ENCODE measurements at regions not wholly inside any gene's neighbourhood (a gene's known extent, or its start where the extent isn't known, plus 50 kb on each side); places are given as distances from the start of the nearest gene placed in this dataset.
"Not testable (repeated sequence)": the region's sequence is repeated elsewhere in the genome, so short reads cannot be mapped to it uniquely, and the experiment has no call there.

GRCh38 chr3:110629917-110630316 is 441.7 kb upstream of the NECTIN3 start:
- no peak for DNase-seq

DNA sequence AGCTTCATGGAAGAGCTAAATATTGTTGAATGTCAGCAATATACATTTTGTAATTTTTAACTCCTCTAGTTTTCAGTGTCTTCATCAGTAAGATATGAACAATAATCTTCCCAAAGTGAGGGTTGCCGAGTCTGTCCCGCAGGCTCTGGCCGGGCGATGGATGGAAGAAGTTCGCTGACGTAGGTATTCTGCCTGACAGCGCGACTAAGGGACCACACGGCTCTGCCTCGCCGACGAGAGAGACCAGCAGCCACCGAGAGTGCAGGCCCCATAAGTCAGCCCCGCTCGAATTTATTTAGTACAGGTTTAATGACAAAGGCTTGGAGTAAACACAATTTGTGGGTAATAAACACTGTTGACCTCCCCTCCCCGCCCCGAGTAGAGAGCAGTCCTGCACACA is 427.4 kb upstream of the NECTIN3 start:
- no peak for DNase-seq

GRCh38 chr3:110646055-110646454 is 425.6 kb upstream of the NECTIN3 start:
- no peak for DNase-seq

- DNase-seq = no peak
Observed at GRCh38 chr3:110646496-110646895, 425.1 kb upstream of the NECTIN3 start.

DNA sequence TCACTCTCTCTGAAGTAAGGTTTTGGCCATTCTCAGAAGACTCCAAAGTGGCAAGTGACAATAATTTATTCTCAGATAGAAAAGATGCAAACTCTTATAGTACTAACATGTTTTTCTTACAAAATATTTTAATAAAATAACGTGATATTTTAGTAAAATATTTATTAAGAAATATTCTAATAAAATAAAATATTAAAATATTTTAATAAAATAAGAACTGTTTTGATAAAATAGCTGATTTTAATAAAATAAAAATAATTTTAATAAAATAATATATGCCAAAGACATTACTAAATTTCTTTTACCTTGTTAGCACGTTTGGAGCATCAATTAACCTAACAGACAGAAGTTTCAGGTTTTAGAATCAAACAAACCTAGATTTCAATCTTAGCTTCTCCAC is 424.0 kb upstream of the NECTIN3 start:
- no peak for DNase-seq

DNA sequence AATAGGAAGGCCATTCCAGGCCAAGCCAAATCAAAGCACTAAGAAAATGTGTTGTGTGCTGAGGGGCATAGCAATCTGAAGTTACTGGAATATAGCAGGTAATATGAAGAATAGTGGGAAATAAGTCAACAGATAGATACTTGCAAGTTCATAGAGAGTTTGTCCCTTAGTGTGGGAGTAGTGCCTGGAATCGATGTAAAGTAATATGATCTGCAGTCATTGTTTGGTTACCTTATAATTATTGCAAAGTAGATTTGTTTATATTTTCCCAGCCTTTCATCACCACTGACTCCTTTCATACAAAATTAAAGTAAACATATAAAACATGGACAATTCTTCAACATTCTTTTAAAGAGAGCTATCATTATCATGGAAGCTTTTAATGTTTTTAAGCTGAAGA is 420.9 kb upstream of the NECTIN3 start:
- DNase-seq = no peak

GRCh38 chr3:110654843-110655502 is 416.6 kb upstream of the NECTIN3 start:
- DNase-seq = no peak

DNA sequence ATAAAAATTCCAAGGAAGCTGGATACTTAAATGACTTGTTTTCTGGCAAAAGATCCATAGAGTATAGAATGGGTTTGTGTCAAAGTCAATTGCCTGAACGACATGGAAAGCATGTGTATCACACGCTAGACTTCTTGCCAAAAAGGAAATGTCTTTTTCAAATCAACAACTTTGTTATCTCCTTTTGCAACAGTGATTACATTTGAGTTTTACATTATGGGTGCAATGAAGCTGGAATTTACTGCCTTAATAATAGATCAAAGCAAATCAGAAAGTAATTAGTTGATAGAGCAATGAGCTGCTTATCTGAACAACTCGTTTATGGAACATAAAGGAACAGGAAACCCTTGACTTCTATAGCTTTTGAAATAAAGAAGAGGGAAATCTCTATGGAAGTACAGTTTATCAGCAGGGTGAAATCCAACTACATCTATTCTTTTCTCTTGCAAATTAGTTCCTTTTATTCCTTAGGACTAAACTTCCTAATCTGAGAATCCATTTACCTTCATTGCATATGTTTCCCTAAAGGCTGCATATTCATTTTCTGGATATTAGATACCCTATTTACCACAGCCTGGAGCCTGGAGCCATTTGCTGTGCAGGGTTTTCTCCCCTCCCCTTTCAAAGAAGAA is 415.1 kb upstream of the NECTIN3 start:
- DNase-seq = no peak

GRCh38 chr3:110664148-110664547 is 407.5 kb upstream of the NECTIN3 start:
- no peak for DNase-seq

- no peak for DNase-seq
Observed at GRCh38 chr3:110666495-110666894, 405.1 kb upstream of the NECTIN3 start.

DNA sequence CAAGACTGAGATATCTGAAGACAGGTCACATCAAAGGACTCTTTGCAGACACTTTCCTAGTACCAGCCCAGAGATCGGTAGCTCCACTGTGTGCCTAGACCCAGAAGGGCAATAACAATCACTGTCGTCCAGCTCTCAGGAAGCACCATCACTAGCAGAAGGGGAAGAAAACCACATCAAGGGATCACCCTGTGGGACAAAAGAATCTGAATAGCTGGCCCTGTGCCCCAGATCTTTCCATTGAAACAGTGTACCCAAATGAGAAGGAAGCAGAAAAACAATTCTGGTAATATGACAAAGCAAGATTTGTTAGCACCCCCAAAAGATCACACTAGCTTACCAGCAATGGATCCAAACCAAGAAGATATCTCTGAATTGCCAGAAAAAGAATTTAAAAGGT is 404.4 kb upstream of the NECTIN3 start:
- DNase-seq = no peak

GRCh38 chr3:110670407-110670806 is 401.2 kb upstream of the NECTIN3 start:
- DNase-seq = no peak

- DNase-seq = no peak
Observed at GRCh38 chr3:110677506-110677905, 394.1 kb upstream of the NECTIN3 start.

DNA sequence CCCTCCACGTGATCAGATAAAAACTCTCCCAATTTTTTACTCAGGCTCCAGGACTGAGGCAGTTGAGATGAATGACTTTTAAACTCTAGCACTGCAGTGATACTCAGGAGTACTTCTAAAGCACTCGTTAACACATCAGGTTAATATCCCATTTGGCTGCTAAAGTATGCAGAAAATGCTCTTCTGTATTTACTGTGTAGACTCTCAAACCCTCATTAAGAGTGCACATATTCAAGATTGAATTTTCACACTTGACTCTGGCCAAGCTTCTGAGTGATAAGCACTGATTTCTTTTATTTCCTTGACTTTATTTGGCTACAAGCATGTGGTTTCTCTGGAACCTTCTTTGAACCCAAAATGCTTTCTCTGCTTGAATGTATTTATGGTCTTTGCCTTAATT is 392.3 kb upstream of the NECTIN3 start:
- no peak for DNase-seq

DNA sequence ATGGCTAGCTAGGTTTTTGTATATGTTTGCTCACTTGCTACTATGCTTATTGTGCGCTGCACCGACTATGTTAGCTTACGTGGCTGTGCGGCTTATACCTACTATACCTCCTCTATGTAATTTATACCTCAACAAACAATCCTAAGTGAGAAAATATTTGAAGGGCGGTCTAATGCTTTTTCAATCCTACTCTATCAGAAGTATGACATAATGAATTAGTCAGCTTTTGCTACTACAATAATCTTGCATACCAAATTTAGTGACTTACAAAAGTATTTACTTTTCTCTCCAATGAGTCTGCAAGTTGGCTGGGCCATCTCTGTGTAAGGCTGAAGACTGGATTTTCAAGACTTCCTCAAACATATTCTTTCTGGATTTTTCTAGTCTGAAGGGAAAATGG is 391.2 kb upstream of the NECTIN3 start:
- DNase-seq = no peak

GRCh38 chr3:110684466-110684865 is 387.1 kb upstream of the NECTIN3 start:
- DNase-seq = no peak

DNA sequence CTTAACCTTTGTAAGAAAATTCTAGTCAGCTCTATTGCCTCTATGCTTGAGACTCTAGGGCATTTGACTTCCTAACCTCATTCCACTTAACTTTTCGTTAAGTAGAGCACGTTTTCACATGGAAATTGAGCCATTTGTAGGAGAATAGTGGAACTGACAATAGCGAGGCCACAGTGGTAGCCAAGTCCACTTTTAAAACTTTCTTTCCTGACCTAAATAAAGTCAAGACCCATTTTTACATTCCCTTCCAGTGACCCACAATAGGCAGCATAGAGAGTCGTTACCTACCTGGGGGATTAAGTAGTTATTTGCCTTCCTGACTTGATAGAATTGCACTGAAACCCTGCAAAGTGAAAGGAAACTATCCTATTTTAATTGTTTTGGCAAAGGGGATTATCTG is 386.0 kb upstream of the NECTIN3 start:
- DNase-seq = no peak

DNA sequence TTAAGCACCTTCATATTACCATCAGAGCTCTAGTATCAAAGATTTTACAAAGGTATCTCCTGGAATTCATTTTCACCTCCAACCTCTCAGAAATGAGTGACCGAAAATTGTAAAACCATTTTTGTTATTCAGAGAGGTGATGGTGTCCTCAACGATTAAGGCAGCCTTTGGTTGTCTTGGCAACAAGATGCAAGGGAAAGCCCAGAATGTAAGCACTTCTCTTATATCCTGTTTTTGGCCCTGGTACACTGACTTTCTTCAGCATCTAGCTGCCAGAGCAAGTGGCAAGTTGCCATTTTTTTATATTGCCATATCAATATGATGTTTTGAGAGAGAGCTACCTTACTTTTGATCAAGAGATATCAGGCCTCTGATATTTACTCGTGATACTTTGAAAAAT is 384.9 kb upstream of the NECTIN3 start:
- no peak for DNase-seq

GRCh38 chr3:110687138-110687537 is 384.5 kb upstream of the NECTIN3 start:
- DNase-seq = no peak

DNA sequence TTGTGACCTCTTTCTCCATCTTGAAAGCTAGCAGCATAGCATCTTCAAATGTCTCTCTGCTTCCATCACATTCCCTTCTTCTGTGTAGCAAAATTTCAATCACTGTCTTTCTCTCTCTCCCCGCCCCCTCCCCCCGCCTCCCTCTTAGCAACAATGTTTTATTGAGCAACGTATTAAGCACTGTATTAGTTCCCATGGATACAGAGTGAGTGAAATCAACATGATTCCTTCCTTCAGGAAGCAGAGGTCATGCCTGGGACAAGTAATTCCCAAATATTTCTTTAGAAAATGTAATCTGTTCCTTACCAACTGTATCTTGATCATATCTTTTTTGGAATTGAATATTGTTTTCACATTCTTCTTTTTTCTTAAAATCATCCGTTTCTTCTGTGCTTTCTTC is 373.7 kb upstream of the NECTIN3 start:
- DNase-seq = no peak

- not testable (repeated sequence) for DNase-seq
Observed at GRCh38 chr3:110704332-110704731, 367.3 kb upstream of the NECTIN3 start.

GRCh38 chr3:110708156-110708555 is 363.5 kb upstream of the NECTIN3 start:
- DNase-seq = no peak

- DNase-seq = no peak
Observed at GRCh38 chr3:110710156-110710555, 361.5 kb upstream of the NECTIN3 start.

- DNase-seq = no peak
Observed at GRCh38 chr3:110710603-110711002, 361.0 kb upstream of the NECTIN3 start.
